ENCODE measurements at regions not wholly inside any gene's neighbourhood (a gene's known extent, or its start where the extent isn't known, plus 50 kb on each side); places are given as distances from the start of the nearest gene placed in this dataset.

- TF ChIP-seq CTCF (conservative IDR thresholded peaks at IDR 0.05; ENCODE audit: low read depth in 2 of 2) = no peak
- TF ChIP-seq CREB1 (CRISPR knock-in tag; IDR thresholded peaks at IDR 0.05; ENCODE audit: low read depth) = no peak
- no peak for TF ChIP-seq EZH2 (IDR thresholded peaks at IDR 0.05; ENCODE audit: low read depth, unreplicated experiment)
- no peak for TF ChIP-seq REST (IDR thresholded peaks at IDR 0.05; ENCODE audit: unreplicated experiment)
- TF ChIP-seq POLR2AphosphoS5 (IDR thresholded peaks at IDR 0.05; ENCODE audit: low read depth) = no peak
- TF ChIP-seq ETS1 (IDR thresholded peaks at IDR 0.05) = no peak
Observed at GRCh38 chr13:97621631-97622030, 187.7 kb downstream of the RAP2A start.
